ENCODE measurements at regions not wholly inside any gene's neighbourhood (a gene's known extent, or its start where the extent isn't known, plus 50 kb on each side); places are given as distances from the start of the nearest gene placed in this dataset.

DNA sequence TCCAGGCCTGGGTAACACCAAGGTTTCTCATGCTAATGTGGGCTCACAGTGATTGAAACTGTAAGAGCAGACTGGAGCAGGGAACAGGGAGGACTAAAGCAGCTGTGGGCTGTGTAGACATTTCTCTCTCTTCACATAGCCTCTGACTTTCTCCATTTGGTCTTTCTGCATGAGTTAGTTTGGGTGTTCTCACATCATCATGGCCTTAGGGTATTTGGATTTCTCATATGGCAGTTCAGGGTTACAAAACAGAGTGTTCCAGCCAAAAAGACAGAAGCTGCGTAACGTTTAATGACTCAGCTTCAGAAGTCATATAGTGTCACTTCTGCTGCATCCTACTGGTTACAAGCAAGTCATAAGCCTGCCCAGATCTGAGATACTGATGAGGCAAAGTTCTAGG, 52.0 kb upstream of the OSBPL8 start:
- peak; percentile 19 for DNase-seq (ENCODE audit: low read depth)

GRCh38 chr12:76614364-76614763, 54.8 kb upstream of the OSBPL8 start:
- DNase-seq (ENCODE audit: low read depth), result no peak

DNA sequence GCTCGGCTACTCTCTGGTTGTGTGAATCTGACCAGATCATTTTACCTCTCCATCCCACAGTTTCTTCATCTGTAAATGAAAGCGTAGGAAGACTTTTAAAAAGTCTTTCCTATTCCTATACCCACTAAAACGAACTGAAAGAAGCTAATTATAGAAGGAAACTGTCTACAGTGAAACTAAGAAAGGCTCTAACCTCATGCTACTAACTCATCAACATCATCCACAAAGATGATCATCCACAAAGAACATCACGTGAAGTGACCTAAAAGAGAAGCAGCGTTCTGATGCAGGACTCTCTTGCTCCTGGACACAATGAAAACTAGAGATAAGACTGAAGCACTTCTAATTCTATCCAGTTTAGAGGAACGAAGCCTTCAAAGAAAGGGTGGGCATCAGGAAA, 58.5 kb upstream of the OSBPL8 start:
- DNase-seq (ENCODE audit: low read depth), result no peak

GRCh38 chr12:76621582-76622024, 62.0 kb upstream of the OSBPL8 start:
- DNase-seq (ENCODE audit: low read depth), result peak; percentile 78

- no peak for DNase-seq (ENCODE audit: low read depth)
These were observed 62.8 kb upstream of the OSBPL8 start for GRCh38 chr12:76622351-76622750.

GRCh38 chr12:76622915-76623314, 63.3 kb upstream of the OSBPL8 start:
- DNase-seq (ENCODE audit: low read depth), result no peak

DNA sequence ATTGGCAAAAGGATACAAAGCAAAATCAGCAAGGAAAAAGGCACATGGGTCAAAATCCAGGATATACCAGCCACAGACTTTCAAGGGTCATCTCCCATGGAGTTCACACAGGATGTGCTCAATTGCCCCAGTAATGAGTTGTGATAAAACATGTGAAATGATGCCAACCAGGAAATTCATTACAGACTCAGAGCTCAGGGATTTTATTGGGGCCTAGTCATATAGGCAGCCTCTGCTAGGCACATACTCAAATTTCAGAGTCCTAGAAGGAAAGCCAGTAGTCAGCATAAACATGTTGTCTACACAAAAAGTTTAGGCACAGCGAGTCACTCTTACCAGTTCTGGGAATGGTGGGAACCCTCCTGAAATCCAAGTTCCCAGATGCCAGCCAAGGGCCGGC, 64.4 kb upstream of the OSBPL8 start:
- DNase-seq (ENCODE audit: low read depth), result no peak

GRCh38 chr12:76627346-76628135, 68.0 kb upstream of the OSBPL8 start:
- no peak for DNase-seq (ENCODE audit: low read depth)

DNA sequence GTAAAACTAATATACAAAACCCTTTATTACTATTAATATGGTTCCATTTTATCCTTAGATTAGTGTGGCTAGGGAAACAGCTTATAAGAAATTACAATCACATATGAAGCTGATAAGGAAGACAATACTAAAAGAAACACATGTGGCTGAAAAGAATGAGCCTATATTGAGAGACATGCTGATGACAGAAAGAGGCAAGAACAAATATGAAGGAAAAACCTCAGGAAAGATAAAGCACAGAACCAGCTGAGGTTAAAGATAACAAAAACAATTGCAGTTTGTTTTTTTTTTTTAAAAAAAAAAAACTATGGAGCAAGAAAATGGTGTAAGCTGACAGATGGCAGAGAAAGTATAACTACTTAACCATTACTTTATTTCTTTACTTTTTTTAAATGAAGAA, 69.2 kb upstream of the OSBPL8 start:
- no peak for DNase-seq (ENCODE audit: low read depth)

DNA sequence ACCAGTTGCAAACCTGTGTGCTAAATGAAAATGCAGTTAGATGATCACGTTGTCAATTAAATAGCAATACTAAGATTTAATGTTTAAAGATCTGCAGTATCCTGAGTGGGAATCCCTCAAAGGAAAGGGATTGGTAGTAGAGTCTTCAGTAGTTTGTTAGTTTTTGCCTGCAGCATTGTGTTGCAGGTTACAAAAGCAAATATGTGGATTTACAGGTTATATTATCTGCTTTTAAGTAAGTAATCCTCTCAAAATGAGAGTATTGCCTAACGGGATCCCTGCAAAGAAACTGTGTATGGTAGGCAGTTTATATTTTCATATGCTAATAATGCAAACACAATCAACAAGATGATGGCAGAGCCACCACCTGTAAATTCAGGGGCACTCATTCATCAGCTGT, 72.2 kb upstream of the OSBPL8 start:
- DNase-seq (ENCODE audit: low read depth), result no peak

DNA sequence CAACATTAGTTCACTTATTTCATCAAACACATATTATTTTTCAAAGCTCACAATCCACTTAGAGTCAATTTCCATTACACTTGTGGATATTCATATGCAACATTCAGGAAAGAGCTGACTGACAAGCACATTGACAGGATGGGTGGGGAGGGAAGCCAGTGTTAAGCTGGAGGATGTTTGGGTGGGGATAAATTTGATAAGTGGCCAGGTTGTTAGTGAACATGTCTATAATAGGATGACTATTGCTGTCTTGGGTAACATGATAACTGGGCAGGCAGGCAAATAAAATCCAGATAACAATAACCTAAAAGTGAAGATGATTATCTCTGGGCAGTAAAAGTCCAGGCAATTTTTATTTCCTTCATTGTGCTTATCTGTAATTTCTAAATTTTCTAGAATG, 73.8 kb upstream of the OSBPL8 start:
- DNase-seq (ENCODE audit: low read depth), result no peak

GRCh38 chr12:76634133-76634532, 74.6 kb upstream of the OSBPL8 start:
- DNase-seq (ENCODE audit: low read depth), result no peak

GRCh38 chr12:76636121-76636692, 76.6 kb upstream of the OSBPL8 start:
- DNase-seq (ENCODE audit: low read depth), result no peak

GRCh38 chr12:76637807-76638206, 78.2 kb upstream of the OSBPL8 start:
- DNase-seq (ENCODE audit: low read depth), result no peak

GRCh38 chr12:76639646-76640045, 80.1 kb upstream of the OSBPL8 start:
- no peak for DNase-seq (ENCODE audit: low read depth)

GRCh38 chr12:76641073-76641472, 81.5 kb upstream of the OSBPL8 start:
- no peak for DNase-seq (ENCODE audit: low read depth)

- DNase-seq (ENCODE audit: low read depth), result no peak
These were observed 82.4 kb upstream of the OSBPL8 start for GRCh38 chr12:76641961-76642360.

DNA sequence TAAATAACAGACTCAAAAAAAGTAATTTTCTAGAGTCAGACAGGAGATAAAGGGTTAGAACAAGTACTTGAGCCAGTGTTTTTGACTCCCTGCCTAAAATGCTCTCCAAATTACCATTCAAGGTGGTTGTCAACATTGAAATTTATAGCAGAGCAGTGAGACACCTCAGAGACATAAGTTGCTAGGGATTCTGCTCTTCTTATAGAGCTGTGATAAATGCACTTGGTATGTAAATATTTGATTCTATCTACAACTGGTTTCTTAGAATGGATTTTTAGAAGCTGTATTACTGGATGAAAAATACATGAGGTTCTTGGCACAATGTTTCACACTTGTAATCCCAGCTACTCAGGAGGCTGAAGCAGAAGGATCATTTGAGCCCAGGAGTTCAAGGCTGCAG, 83.9 kb upstream of the OSBPL8 start:
- no peak for DNase-seq (ENCODE audit: low read depth)

GRCh38 chr12:76644950-76645349, 85.4 kb upstream of the OSBPL8 start:
- no peak for DNase-seq (ENCODE audit: low read depth)

- DNase-seq (ENCODE audit: low read depth), result peak; percentile 20
These were observed 86.4 kb upstream of the OSBPL8 start for GRCh38 chr12:76645934-76646333.

DNA sequence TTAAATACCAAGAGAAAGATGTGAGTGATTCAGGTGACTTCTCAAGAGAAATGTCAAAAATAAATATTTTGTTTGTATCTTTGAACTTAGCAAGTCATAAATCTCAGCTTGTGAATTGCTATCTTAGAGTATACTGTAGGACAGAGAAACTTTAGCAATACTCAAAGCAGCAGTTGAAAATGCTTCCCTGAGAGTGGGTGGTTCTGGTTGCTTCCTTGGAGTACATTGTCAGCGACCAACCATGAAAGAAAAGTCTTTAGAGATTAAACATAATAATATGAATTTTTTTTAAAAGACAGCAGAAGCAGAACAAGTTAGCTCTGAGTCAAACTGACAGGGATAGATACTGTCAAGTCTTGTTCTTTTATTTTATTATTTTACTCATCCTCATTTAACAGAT, 86.8 kb upstream of the OSBPL8 start:
- DNase-seq (ENCODE audit: low read depth), result no peak

DNA sequence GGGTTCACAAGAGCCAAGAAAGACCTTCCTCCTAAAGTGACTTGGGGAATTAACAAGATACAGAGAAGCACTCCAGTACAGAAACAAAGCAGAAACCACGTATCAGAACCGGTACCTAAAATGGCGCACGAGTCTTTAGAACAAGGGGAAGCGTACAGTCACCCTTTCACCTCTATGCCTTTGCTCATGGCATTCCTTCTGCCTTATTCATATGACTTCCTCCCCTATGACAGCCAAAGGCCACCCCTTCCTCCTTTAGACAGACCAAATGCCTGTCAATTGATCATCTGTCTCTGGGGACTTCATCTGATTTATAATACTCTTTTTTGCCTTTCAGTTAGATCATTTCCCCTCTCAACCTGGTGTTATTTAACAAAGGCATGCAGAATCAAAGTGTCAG, 89.5 kb upstream of the OSBPL8 start:
- no peak for DNase-seq (ENCODE audit: low read depth)

DNA sequence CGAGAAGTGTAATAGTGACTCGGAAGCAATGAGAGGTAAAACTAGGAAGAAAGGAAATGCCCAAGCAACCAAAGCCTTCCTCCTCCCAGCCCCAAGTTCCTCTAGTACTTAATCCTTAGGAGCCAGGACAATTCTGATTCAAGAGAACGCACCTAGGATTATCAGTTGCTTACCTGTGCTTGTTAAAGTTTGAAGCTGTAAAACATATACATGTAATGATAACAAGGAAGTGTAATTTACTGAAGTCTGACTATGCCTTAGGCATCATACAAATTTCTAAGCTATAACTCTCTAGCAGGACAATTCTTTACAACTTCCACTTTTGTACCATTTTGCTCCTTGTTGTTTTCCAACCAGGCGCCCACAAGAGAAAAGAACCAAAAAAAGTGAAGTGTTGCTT, 92.8 kb upstream of the OSBPL8 start:
- DNase-seq (ENCODE audit: low read depth), result no peak

Measured in myocyte (in vitro differentiated cells).